ENCODE measurements at regions not wholly inside any gene's neighbourhood (a gene's known extent, or its start where the extent isn't known, plus 50 kb on each side); places are given as distances from the start of the nearest gene placed in this dataset.

DNA sequence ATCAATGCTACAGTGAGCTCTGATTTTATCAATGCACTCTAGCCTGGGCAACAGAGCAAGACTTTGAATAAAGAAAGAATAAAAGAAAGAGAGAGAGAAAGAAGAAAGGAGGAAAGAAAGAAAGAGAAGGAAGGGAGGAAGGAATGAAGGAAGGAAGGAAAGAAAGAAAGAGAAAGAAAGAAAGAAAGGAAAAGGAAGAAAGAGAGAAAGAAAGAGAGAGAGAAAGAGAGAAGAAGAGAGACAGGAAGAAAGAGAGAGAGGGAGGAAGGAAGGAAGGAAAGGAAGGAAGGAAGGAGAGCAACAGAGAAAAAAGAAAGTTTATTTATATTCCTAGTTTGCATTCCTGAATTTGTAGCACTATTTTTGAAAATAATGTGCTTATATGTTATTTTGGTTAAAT is 52.3 kb upstream of the ITGA11 start:
- TF ChIP-seq CTCF (IDR thresholded peaks at IDR 0.05) = no peak
- TF ChIP-seq POLR2A (IDR thresholded peaks at IDR 0.05) = no peak
